ENCODE measurements at regions not wholly inside any gene's neighbourhood (a gene's known extent, or its start where the extent isn't known, plus 50 kb on each side); places are given as distances from the start of the nearest gene placed in this dataset.

DNA sequence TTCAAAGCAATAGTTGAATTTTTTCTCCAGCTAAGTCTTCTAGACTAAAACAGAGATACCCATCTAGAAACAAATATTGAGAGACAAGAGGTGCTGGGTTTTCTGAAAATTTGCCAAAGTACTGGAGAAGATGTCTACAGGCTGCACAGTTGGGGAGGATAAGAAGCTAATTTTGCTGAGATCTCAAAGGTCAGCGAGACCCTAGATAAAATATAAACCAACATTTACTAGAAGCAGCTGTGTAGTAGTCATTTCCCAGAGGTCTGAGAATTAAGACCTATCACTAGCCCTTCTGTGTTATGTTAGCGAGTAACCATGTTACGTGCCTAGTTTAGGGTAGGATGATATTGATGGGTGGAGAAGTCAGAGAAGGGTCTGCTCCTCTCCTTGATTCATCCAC is 208.5 kb upstream of the TNC start:
- TF ChIP-seq POLR2AphosphoS5 (IDR thresholded peaks at IDR 0.05) = no peak
- TF ChIP-seq, protein P1, sequence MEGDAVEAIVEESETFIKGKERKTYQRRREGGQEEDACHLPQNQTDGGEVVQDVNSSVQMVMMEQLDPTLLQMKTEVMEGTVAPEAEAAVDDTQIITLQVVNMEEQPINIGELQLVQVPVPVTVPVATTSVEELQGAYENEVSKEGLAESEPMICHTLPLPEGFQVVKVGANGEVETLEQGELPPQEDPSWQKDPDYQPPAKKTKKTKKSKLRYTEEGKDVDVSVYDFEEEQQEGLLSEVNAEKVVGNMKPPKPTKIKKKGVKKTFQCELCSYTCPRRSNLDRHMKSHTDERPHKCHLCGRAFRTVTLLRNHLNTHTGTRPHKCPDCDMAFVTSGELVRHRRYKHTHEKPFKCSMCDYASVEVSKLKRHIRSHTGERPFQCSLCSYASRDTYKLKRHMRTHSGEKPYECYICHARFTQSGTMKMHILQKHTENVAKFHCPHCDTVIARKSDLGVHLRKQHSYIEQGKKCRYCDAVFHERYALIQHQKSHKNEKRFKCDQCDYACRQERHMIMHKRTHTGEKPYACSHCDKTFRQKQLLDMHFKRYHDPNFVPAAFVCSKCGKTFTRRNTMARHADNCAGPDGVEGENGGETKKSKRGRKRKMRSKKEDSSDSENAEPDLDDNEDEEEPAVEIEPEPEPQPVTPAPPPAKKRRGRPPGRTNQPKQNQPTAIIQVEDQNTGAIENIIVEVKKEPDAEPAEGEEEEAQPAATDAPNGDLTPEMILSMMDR (IDR thresholded peaks at IDR 0.05) = no peak
- no peak for TF ChIP-seq POLR2A (IDR thresholded peaks at IDR 0.05)

Measured in prostate gland (tissue), 2 donors.